ENCODE measurements at regions not wholly inside any gene's neighbourhood (a gene's known extent, or its start where the extent isn't known, plus 50 kb on each side); places are given as distances from the start of the nearest gene placed in this dataset.

DNA sequence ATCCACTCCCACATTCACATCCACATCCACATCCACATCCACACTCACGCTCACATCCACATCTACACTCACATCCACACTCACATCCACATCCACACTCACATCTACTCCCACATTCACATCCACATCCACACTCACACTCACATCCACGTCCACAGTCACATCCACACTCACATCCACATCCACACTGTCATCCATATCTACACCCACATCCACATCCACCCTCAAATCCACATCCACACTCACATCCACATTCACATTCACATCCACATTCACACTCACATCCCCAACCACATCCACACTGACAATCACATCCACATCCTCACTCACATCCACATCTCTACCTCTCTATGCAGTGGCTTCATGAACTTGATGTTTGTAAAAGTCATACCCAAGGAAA is 190.5 kb downstream of the IRX1 start:
- H3K36me3 Mint-ChIP-seq (ENCODE audit: low read depth), result no peaks in the 10 kb centered on the region
- no peak overlapping the region for H3K4me3 Mint-ChIP-seq
- H3K27ac Mint-ChIP-seq, result no peak overlapping the region
- no peak for ATAC-seq
- TF ChIP-seq, protein P1, sequence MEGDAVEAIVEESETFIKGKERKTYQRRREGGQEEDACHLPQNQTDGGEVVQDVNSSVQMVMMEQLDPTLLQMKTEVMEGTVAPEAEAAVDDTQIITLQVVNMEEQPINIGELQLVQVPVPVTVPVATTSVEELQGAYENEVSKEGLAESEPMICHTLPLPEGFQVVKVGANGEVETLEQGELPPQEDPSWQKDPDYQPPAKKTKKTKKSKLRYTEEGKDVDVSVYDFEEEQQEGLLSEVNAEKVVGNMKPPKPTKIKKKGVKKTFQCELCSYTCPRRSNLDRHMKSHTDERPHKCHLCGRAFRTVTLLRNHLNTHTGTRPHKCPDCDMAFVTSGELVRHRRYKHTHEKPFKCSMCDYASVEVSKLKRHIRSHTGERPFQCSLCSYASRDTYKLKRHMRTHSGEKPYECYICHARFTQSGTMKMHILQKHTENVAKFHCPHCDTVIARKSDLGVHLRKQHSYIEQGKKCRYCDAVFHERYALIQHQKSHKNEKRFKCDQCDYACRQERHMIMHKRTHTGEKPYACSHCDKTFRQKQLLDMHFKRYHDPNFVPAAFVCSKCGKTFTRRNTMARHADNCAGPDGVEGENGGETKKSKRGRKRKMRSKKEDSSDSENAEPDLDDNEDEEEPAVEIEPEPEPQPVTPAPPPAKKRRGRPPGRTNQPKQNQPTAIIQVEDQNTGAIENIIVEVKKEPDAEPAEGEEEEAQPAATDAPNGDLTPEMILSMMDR (IDR thresholded peaks at IDR 0.05), result no peak
- peaks cover 6% of the 10 kb centered on the region for H3K27me3 Mint-ChIP-seq
- H3K4me1 Mint-ChIP-seq (ENCODE audit: low read depth), result no peaks in the 10 kb centered on the region
- H3K9me3 Mint-ChIP-seq, result peaks cover 2% of the 10 kb centered on the region
- POLR2A ChIA-PET, result no interaction called here
- CTCF ChIA-PET, result no interaction called here
- no peak for DNase-seq
- intact Hi-C loops (cut with micrococcal nuclease), result no loop called here

DNA sequence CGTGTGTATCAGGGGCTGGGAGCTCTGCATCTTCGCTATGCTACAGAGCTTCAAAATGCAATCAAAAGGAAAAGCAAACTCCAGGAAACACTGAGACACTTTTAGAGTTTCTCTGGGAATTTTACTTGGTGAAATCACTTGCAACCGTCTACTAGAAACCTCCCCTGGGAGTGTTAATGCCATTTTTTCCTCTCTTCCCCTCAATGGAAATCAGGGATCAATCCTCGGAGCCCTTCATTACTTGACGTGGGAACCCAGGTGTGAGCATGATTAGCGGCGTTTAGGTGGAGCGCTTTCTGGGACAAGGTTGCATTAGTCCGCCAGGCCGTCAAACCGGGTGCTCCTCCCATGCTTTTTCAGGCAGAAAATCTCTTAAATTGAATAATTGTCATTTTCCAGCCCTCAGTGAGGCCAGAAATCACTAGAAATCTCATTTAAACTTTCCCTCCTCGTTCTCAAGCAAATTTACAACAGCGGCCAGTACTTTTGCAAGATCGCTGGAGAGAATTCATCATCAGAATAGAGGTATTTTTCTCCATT is 191.3 kb downstream of the IRX1 start:
- POLR2A ChIA-PET, result no interaction called here
- DNase-seq (no peak), ATAC-seq (no peak)
- H3K9me3 Mint-ChIP-seq, result peaks cover 2% of the 10 kb centered on the region
- no peak overlapping the region for H3K4me3 Mint-ChIP-seq
- H3K27me3 Mint-ChIP-seq, result peaks cover 6% of the 10 kb centered on the region
- no peaks in the 10 kb centered on the region for H3K4me1 Mint-ChIP-seq (ENCODE audit: low read depth)
- intact Hi-C loops (cut with micrococcal nuclease), result no loop called here
- no peak overlapping the region for H3K27ac Mint-ChIP-seq
- CTCF ChIA-PET, result no interaction called here
- H3K36me3 Mint-ChIP-seq (ENCODE audit: low read depth), result no peaks in the 10 kb centered on the region
- TF ChIP-seq, protein P1 (IDR thresholded peaks at IDR 0.05), result no peak

DNA sequence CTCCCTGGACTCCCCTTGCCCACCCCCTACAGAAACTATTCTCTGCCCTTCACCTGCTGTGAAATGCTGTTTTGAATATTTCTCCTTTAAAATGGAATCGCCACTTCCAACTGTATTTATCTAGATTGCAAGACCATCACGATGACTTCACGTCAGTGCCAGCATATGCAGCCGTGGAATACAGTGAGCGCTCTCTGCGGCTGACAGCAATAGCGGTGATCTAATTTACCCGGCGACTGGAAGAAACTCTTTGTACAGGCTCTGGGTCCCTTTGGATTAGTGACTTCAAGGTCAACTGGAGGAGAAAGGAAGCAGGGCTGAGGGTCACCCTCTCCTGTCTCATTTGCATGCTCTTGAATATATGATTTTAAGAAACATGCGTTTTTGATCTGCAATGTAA is 192.0 kb downstream of the IRX1 start:
- DNase-seq (no peak), ATAC-seq (no peak)
- ChIA-PET POLR2A (no interaction called here), CTCF (no interaction called here)
- no peaks in the 10 kb centered on the region for H3K4me1 Mint-ChIP-seq (ENCODE audit: low read depth)
- no peak overlapping the region for H3K27ac Mint-ChIP-seq
- intact Hi-C loops (cut with micrococcal nuclease), result no loop called here
- TF ChIP-seq, protein P1 (IDR thresholded peaks at IDR 0.05), result no peak
- peaks cover 2% of the 10 kb centered on the region for H3K9me3 Mint-ChIP-seq
- peaks cover 6% of the 10 kb centered on the region for H3K27me3 Mint-ChIP-seq
- no peaks in the 10 kb centered on the region for H3K36me3 Mint-ChIP-seq (ENCODE audit: low read depth)
- H3K4me3 Mint-ChIP-seq, result no peak overlapping the region

DNA sequence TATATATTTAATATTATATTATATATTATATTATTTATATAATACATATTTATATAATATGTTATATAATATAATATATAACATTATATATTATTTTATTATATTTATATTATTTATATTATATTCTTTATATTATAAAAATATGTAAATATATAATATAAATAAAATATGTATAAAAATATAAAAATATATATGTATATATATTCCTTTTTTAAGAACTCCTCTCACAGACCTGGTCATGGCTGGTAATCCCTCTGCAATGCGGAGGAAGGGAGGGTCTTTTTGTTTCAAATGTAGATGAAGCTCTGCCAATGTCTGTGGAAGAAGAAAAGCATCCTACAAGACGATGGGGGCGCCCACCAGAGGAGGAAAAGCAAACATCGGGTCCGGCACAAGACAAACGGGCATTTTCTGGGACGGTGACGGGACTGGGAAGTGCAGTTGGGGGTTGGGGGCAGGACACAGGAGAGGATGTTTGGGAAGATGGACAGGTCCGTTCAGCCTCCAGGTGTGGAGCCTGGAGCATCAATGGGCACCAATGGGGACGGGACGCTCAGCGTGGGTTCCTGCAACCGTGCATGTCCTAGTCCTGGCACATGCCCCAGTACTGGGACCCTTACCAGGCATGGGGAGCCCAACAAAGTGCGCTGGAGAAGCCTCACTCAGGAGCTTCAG is 194.0 kb downstream of the IRX1 start:
- DNase-seq, result no peak
- no peak for ATAC-seq
- Mint-ChIP-seq H3K27me3 (peaks cover 6% of the 10 kb centered on the region), H3K4me1 (ENCODE audit: low read depth) (no peaks in the 10 kb centered on the region), H3K4me3 (no peak overlapping the region), H3K9me3 (peaks cover 3% of the 10 kb centered on the region), H3K27ac (no peak overlapping the region), H3K36me3 (ENCODE audit: low read depth) (no peaks in the 10 kb centered on the region)
- TF ChIP-seq, protein P1 (IDR thresholded peaks at IDR 0.05), result no peak
- POLR2A ChIA-PET, result interaction anchor here (1.1 kb wide), 1 partner anchor 58 kb away, joined by 3 read pairs; no protein-coding TSS in a partner anchor
- intact Hi-C loops (cut with micrococcal nuclease), result no loop called here
- CTCF ChIA-PET, result no interaction called here

DNA sequence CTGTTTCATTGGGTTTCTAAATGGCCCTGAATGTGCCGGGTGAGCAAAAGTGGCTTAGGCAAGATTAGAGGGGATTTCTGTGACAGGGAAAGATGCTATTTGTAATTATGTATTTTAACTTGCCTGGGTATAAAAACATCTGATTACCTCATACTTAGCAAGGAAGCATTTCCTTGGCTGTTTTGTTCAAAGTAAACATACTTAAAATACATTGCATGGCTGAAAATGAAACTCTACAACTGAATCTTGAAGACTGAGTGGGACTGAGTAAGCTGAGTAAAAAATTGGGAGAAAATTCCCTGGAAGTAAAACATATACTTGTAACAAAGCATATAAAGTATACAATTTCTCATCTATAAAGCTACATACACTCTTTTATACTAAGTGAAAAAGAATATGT is 197.5 kb downstream of the IRX1 start:
- H3K27me3 Mint-ChIP-seq, result peaks cover 3% of the 10 kb centered on the region
- no peak overlapping the region for H3K4me3 Mint-ChIP-seq
- intact Hi-C loops (cut with micrococcal nuclease), result no loop called here
- peaks cover 3% of the 10 kb centered on the region for H3K9me3 Mint-ChIP-seq
- TF ChIP-seq, protein P1 (IDR thresholded peaks at IDR 0.05), result no peak
- H3K4me1 Mint-ChIP-seq (ENCODE audit: low read depth), result no peaks in the 10 kb centered on the region
- no peak overlapping the region for H3K27ac Mint-ChIP-seq
- ChIA-PET CTCF (no interaction called here), POLR2A (no interaction called here)
- ATAC-seq, result no peak
- no peak for DNase-seq
- no peaks in the 10 kb centered on the region for H3K36me3 Mint-ChIP-seq (ENCODE audit: low read depth)
